IPS DF 6.9 (cell line): ENCODE measurements at regions not wholly inside any gene's neighbourhood (a gene's known extent, or its start where the extent isn't known, plus 50 kb on each side); places are given as distances from the start of the nearest gene placed in this dataset.

ENCODE experiments used
- DNase-seq: peaks from one replicate; pipeline ENCODE4 v3.0.0-alpha.2; 2013; ENCODE audit warnings: low read depth, low spot score
- H3K27ac ChIP-seq: one replicate; pipeline ENCODE4 v1.5.1; 2013; ENCODE audit warnings: low read length, control low read depth
- H3K27me3 ChIP-seq: 2 replicates; pipeline ENCODE4 v1.6.1; 2013; ENCODE audit warnings: mild to moderate bottlenecking, low read length; ENCODE audit not compliant: control insufficient read depth, insufficient read depth
- H3K36me3 ChIP-seq: 2 replicates; pipeline ENCODE4 v1.6.1; 2013; ENCODE audit warnings: low read length; ENCODE audit not compliant: control insufficient read depth, insufficient read depth
- H3K4me1 ChIP-seq: 2 replicates; pipeline ENCODE4 v1.6.1; 2013; ENCODE audit warnings: low read length; ENCODE audit not compliant: control insufficient read depth, insufficient read depth
- H3K4me3 ChIP-seq: 2 replicates; pipeline ENCODE4 v1.5.1; 2013; ENCODE audit warnings: mild to moderate bottlenecking, low read length
- H3K9me3 ChIP-seq: 2 replicates; pipeline ENCODE4 v1.6.1; 2013; ENCODE audit warnings: low read length, inconsistent platforms; ENCODE audit not compliant: control insufficient read depth, insufficient read depth
- WGBS: extraction: QIAGEN DNeasy Blood & Tissue Kit; methylation state at CpG from one replicate; pipeline ENCODE4 v1.1.7; 2013; ENCODE audit warnings: mixed read lengths, missing lambda C conversion rate; ENCODE audit not compliant: insufficient read length, insufficient coverage; 5-methylcytosine and 5-hydroxymethylcytosine counted together

GRCh38 chr6:168210239-168211105, 109.1 kb downstream of the DACT2 start:
- Histone ChIP-seq H3K4me1 (peaks cover 11% of the 10 kb centered on the region), H3K27me3 (no peaks in the 10 kb centered on the region), H3K27ac (no peak overlapping the region), H3K4me3 (no peak overlapping the region), H3K9me3 (no peaks in the 10 kb centered on the region), H3K36me3 (no peaks in the 10 kb centered on the region)
- WGBS: no CpG with 5 or more reads among the region's 16 CpGs
- no peak for DNase-seq

GRCh38 chr6:168209420-168209819, 110.2 kb downstream of the DACT2 start:
- H3K4me3 ChIP-seq: no peak overlapping the region
- no CpG with 5 or more reads among the region's 10 CpGs for WGBS
- H3K27ac ChIP-seq: no peak overlapping the region
- no peaks in the 10 kb centered on the region for H3K27me3 ChIP-seq
- peaks cover 10% of the 10 kb centered on the region; the same call in 1 of the 2 replicates for H3K4me1 ChIP-seq
- no peaks in the 10 kb centered on the region for H3K36me3 ChIP-seq
- H3K9me3 ChIP-seq: no peaks in the 10 kb centered on the region
- no peak for DNase-seq

- H3K27me3 ChIP-seq: no peaks in the 10 kb centered on the region
- peaks cover 10% of the 10 kb centered on the region; the same call in 1 of the 2 replicates for H3K4me1 ChIP-seq
- peak; percentile 55 for DNase-seq
- no peak overlapping the region for H3K4me3 ChIP-seq
- whole genome bisulfite sequencing: no CpG with 5 or more reads among the region's 10 CpGs
- H3K27ac ChIP-seq: no peak overlapping the region
- no peaks in the 10 kb centered on the region for H3K36me3 ChIP-seq
- no peaks in the 10 kb centered on the region for H3K9me3 ChIP-seq
These were observed 110.7 kb downstream of the DACT2 start for GRCh38 chr6:168208854-168209253.

GRCh38 chr6:168208402-168208801, 111.2 kb downstream of the DACT2 start:
- Histone ChIP-seq H3K36me3 (no peaks in the 10 kb centered on the region), H3K9me3 (no peaks in the 10 kb centered on the region), H3K4me1 (peaks cover 10% of the 10 kb centered on the region; the same call in 1 of the 2 replicates), H3K27ac (no peak overlapping the region), H3K4me3 (no peak overlapping the region), H3K27me3 (no peaks in the 10 kb centered on the region)
- no CpG with 5 or more reads among the region's 8 CpGs for WGBS
- no peak for DNase-seq

DNA sequence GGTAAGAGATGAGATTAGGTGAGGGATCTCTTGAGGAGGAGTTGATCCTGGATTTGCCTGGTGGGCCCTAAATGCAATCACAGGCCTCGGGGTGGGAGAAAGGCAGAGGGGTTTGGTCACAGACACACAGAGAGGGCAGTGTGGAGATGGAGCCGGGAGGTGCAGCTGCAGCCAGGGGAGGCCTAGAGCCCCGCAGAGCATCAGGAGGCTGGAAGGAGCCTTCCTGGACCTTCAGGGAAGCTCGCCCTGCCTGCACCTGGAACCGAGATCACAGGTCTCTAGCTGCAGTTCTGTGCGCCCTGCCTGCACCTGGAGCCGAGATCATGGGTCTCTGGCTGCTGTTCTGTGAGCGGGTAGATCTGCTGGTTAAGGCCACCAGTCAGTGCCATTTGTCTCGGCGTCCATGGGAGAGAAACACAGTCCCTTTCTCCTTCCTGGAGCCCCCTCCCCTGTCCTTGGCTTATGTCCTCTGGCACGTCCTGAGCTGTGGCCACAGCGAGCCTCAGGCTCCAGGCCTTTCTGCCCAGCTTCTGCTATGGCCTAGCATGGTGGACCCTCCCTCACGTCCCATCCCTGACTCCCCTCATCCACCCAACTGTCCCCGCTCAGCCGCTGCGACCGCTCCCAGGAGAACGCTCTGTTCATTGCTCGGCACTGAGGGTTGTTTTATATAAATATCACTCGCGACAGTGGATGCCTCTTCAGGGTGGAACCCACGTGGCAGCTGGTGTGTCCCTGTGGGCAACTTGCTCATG, 112.0 kb downstream of the DACT2 start:
- no CpG with 5 or more reads among the region's 22 CpGs for WGBS
- no peak overlapping the region for H3K4me3 ChIP-seq
- no peak for DNase-seq
- peaks cover 10% of the 10 kb centered on the region; the same call in 1 of the 2 replicates for H3K4me1 ChIP-seq
- H3K27me3 ChIP-seq: no peaks in the 10 kb centered on the region
- H3K36me3 ChIP-seq: no peaks in the 10 kb centered on the region
- H3K9me3 ChIP-seq: no peaks in the 10 kb centered on the region
- H3K27ac ChIP-seq: no peak overlapping the region

DNA sequence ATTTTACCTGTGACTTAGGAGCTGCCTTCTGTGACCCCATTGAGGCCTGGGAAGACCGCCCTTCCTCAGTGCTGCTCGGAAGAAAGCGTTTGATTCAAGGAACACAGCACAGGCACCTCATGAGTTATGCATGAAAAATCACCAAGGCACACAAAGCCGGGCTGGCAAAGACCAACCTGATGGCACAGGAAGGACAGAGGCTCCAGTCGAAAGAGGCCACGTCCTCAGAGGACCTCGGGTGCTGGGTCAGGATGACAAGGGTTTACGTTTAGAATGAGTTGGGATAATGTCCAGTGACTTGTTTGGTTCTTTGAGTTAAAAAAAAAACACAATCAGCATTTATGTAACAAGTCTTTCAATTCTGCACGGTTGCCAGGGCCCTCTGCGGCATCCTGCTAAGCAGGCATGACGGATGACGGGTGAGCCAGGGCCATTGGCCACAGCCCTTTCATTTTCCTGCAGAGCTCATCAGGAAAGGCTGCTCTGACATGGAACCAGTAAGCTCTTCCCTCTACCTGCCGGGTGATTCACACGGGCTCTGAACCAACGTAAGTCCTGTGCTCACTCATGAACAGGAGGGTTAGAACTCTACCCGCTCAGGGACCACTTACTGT, 112.8 kb downstream of the DACT2 start:
- Histone ChIP-seq H3K27me3 (no peaks in the 10 kb centered on the region), H3K4me3 (no peak overlapping the region), H3K27ac (no peak overlapping the region), H3K36me3 (no peaks in the 10 kb centered on the region), H3K4me1 (peaks cover 10% of the 10 kb centered on the region; the same call in 1 of the 2 replicates), H3K9me3 (no peaks in the 10 kb centered on the region)
- no CpG with 5 or more reads among the region's 16 CpGs for WGBS
- DNase-seq: no peak

DNA sequence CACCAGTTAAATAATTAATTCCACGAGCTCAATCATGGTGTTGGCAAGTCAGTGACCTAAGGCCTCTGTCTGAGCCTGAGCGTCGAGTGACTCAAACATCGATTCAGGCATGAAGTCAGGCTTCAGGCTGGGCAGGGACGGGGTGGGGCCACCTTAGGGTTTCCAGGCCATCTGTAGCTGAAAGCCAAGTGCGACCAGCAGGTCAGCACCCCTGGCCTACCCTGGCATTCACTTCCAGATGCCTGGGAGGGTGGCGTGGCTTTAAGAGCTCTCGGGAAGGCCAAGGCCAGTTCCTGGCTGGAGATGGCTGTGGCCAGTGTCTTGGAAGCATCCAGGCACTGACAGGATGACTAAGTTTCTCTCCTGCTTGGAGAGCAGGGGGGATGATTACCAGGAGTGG, 113.4 kb downstream of the DACT2 start:
- no peak for DNase-seq
- Histone ChIP-seq H3K9me3 (no peaks in the 10 kb centered on the region), H3K4me3 (no peak overlapping the region), H3K4me1 (peaks cover 10% of the 10 kb centered on the region; the same call in 1 of the 2 replicates), H3K27me3 (no peaks in the 10 kb centered on the region), H3K27ac (no peak overlapping the region), H3K36me3 (no peaks in the 10 kb centered on the region)
- no CpG with 5 or more reads among the region's 8 CpGs for WGBS

GRCh38 chr6:168201799-168202198, 117.8 kb downstream of the DACT2 start:
- Histone ChIP-seq H3K27me3 (no peaks in the 10 kb centered on the region), H3K4me1 (no peaks in the 10 kb centered on the region), H3K4me3 (no peak overlapping the region), H3K27ac (no peak overlapping the region), H3K9me3 (no peaks in the 10 kb centered on the region), H3K36me3 (no peaks in the 10 kb centered on the region)
- no peak for DNase-seq
- no CpG with 5 or more reads among the region's 5 CpGs for WGBS

GRCh38 chr6:168201383-168201782, 118.2 kb downstream of the DACT2 start:
- no peaks in the 10 kb centered on the region for H3K4me1 ChIP-seq
- no peaks in the 10 kb centered on the region for H3K36me3 ChIP-seq
- no peak for DNase-seq
- no peak overlapping the region for H3K4me3 ChIP-seq
- H3K27ac ChIP-seq: no peak overlapping the region
- no peaks in the 10 kb centered on the region for H3K27me3 ChIP-seq
- H3K9me3 ChIP-seq: no peaks in the 10 kb centered on the region
- WGBS: no CpG with 5 or more reads among the region's 7 CpGs

DNA sequence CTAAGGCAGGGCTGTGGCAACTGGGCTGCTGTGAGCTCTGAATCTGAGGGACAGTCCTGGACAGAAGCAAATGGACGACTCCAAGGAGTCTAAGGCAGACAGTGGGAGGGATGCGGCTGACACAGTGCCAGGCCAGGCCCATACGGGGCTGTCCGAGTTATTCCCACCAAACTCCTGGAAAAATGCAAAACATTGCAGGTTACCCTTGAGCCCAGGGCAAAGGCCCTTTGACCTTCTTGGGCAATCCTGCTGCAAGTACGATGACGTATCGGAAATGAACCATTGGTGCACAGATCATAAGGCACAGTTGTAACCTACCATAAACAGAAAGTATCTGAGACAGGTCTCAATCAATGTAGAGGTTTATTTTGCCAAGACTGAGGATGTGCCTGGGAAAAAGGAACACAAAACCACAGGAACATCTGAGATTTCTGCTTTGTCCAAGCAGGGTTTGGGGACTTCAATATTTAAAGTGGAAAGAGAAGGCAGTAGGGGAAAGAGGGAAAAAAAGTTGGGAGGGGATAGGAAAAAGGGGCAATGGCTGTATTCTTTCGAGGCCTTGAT, 118.9 kb downstream of the DACT2 start:
- no peaks in the 10 kb centered on the region for H3K36me3 ChIP-seq
- H3K4me3 ChIP-seq: no peak overlapping the region
- DNase-seq: no peak
- H3K27ac ChIP-seq: no peak overlapping the region
- no peaks in the 10 kb centered on the region for H3K27me3 ChIP-seq
- no CpG with 5 or more reads among the region's 8 CpGs for WGBS
- H3K9me3 ChIP-seq: no peaks in the 10 kb centered on the region
- no peaks in the 10 kb centered on the region for H3K4me1 ChIP-seq
